ENCODE measurements at regions not wholly inside any gene's neighbourhood (a gene's known extent, or its start where the extent isn't known, plus 50 kb on each side); places are given as distances from the start of the nearest gene placed in this dataset.
"Not testable (repeated sequence)": the region's sequence is repeated elsewhere in the genome, so short reads cannot be mapped to it uniquely, and the experiment has no call there.

DNA sequence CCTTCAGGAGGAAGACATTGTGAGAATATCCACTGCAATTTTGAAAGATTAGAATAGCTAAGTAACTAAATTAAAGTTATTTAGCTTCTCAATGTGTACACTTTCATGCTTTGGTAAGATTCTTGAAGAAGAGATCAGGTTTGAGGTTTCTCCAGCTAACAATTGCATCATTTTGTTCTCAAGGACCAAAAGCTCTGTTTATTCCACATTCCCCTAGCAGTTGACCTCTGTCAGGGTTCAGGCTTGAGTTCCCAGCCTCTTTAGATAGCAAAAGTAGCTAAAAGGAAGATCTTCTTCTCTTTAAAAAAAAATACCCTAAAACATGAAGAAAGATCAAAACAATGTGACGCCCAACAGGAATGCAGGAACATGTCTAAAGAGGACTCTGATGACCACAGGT is 179.4 kb upstream of the IGFBP3 start:
- no peak for DNase-seq

DNA sequence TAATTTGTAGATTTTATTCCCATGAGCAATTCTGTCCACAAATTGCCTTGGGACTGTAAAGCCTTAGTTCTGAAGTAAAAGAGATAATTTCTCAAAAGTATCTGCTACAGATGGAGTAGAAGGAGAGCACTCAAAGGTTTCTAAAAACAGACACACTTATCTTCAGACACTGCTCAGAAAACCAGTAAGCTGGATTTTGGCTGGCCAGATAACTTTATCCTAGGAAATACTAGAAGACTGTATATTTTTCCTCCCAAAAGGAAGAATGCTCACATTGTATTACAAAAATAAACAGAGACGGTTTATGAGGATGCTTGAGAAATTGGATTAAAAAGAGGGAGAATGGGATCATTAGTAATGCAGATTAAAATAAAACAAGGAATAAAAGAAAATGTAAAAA is 178.0 kb upstream of the IGFBP3 start:
- DNase-seq, result no peak

DNA sequence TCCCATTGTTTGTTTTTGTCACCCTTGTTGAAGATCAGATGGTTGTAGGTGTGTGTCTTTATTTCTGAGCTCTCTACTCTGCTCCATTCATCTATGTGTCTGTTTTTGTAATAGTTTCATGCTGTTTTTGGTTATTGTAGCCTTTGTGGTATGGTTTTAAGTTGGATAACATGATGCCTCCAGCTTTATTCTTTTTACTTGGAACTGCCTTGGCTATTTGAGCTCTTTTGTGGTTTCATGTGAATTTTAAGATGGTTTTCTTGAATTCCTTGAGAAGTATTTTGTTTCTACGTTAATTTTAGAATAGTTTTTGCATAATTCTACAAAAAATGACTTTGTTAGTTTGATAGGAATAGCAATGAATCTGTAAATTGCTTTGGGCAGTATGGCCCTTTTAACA is 170.0 kb upstream of the IGFBP3 start:
- DNase-seq, result no peak

DNA sequence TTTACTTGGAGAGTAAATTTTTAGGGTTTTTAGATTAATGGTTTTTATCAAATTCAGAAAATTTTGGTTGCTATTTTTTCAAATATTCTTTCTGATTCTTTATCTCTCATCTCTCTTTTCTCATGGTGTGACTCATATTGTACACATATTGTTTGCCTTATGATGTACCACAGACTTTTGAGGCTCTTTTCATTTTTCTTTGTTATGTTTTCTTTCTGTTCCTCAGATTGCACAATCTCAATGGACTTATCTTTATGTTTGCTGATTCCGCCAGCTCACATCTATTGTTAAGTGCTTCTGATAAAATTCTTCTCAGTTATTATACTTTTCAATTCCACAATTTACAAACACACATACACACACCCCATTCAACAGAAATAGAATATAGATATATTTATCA is 168.2 kb upstream of the IGFBP3 start:
- DNase-seq, result no peak

DNA sequence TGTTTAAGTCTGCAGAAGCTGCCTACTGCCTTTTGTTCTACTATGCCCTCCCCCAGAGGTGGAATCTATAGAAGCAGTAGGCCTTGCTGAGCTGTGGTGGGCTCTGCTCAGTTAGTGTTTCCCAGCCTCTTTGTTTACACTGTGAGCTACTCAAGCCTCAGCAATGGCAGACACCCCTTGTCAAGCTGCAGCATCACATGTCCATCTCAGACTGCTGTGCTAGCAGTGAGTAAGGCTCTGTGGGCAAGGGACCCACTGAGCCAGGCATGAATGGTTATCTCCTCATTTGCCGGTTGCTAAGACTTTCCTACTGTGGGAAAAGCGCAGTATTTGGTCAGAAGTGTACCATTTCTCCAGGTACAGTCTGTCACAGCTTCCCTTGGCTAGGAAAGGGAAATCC is 167.4 kb upstream of the IGFBP3 start:
- DNase-seq, result not testable (repeated sequence)

DNA sequence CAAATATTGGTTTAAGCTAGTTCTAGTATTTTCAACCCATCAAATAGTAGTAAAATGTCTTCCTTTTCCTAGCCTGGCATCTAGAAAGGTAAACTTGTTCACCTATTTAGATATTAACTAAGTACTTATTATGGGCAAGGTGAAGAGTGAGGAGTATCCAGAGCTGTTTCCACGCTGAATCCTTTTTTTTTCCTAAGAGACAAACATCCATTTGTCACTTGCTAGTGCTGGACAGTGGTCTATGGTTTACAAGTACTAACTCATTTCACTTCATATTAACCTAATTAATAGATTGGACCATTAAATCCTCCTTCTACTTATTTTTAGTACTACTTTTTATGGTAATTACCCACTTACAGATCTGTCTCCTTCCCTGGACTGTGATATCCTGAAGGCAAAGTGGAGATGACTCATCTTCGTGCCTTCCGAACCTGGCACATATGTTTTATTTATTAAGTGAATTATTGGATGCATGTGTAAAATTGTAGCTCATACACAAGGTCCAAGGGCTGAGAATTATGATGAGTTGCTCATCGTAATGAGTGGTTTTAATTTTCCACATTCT is 159.6 kb upstream of the IGFBP3 start:
- DNase-seq, result no peak

DNA sequence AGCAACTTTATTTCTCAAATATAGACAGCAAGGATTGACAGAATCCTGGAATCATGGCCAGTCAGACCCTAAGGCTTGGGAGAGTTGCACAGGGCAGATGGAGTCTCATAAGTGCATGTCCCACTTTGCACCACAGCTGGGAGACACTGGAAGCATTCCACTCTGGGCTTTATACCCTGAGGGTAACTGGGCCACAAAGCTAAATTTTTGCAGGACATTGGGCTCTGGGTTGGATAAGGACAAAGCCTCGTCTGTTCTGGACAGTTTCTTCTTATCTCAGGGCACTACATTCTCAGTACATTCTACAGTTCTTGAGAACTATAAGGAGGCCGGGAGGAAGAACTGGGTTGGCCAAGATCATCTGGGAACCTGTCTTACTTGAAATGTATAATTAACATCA is 158.3 kb upstream of the IGFBP3 start:
- DNase-seq, result no peak

DNA sequence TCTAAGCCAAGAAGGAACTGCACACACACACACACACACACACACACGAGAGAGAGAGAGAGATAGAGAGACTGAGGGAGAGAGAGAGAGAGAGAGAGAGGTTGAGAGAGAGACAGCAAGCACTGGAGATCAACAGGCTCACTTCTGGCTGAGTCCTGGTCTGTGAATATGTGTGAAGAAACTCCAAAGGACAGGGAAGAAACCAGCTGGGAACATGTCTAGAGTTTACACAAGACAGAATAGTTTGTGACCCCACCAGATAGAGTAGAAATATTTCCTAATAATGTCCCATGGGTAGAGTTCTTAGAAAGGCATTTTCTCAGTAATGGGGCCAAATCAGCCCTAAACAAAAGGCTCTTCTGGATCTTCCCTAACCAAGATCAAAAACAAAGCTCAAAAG is 155.5 kb upstream of the IGFBP3 start:
- no peak for DNase-seq

DNA sequence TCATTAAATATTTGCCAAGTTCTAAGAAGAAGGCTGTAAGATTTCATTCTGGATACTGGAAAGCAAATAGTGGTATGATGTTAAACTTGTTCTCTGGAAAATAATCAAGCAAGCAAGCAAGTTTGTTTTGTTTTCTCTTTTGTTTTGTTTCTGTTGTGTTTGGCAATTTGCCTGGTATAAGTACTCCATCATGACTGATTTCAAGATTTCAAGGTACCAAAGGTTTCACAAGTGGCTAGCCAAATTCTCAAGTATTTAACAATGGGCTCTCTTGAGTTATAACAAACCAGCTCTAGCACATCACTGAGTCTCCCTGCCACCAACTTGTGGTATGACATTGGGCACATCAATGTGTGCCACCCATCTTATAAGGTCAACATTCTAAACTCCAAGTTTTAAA is 151.7 kb upstream of the IGFBP3 start:
- DNase-seq, result no peak

DNA sequence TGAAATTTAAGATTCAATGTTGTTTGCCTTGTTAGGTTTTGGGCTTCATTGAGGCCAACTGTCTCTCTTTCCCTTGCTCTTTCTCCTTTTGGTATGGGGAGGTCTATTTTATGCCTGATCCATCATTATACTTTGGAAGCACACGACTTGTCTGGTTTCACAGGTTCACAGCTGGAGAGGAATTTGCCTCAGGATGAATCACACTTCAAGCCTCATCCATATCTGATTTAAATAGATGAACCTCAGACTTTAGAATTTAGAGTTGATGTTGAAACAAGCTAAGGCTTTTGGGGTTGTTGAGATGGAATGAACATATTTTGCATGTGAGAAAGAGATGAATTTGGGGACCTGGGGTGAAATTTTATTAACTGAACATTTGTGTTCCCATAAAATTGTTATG is 150.5 kb upstream of the IGFBP3 start:
- DNase-seq, result no peak

DNA sequence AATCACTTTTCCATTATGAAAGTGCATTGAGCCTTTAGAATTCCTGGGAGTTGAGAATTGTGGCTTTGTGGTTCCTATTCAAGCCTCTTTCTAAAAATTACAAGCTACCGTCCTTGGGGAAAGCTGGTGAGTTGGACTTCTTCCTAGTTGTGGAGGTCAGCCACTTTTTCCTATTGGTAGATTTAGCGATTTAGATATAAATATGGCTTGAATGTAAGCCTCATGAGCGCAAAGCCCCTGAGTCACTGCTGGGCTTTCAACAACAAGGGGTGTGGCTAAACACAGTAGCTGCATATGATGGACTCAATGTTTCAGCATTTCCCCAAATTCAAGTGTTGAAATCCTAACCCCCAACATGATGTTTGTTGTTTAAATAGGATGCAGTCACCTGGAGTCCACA is 150.0 kb upstream of the IGFBP3 start:
- DNase-seq, result no peak

DNA sequence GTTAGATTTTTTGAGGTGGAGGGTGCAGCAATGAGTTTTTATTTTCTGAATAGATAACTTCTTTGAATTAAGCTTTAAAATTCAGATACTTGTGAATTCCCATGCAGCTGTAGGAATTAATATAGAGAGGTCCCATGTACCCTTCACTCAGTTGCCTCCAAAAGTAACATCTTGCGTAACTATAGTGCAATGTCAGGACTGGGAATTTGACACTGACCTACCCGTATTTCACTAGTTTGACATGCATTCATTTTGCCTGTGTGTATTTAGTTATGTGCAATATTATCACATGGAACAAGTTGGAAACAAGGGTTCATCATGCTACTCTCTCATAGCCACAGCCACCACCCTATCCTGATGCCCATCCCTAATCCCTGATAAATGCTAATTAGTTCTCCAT is 147.1 kb upstream of the IGFBP3 start:
- DNase-seq, result no peak

DNA sequence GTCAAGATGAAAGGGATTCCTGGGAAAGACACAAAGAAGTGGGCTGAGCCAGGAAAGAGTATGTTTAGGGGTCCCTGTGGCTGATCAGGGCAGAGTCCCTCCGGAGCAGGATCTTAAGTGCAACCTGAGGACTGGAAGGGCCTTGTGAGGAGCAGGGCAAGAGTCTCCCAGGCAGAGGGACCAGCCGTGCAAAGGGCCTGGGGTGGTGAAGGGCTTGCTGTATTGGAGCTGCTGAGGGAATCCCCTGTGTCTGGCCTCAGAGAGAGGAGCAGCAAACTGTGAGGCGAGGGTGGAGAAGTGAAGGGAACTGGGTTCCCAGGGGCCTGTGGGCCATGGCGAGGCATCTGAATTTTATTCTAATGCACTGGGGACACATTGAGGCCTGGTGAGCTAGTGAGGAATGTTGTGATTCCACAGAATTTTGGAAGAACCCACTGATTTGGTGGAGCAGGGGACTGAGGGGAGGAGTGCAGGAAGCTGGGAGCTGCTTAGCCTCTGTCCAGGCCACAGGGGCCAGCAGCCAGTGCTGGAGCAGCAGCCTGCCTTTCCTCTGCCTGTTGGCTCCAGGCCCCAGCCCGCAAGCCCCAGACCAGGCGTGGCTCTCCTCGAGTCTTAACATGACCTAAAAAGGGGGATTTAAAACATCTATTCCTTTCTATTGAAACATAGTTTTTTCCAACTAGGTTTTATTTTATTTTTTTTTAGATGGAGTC is 138.4 kb upstream of the IGFBP3 start:
- no peak for DNase-seq

DNA sequence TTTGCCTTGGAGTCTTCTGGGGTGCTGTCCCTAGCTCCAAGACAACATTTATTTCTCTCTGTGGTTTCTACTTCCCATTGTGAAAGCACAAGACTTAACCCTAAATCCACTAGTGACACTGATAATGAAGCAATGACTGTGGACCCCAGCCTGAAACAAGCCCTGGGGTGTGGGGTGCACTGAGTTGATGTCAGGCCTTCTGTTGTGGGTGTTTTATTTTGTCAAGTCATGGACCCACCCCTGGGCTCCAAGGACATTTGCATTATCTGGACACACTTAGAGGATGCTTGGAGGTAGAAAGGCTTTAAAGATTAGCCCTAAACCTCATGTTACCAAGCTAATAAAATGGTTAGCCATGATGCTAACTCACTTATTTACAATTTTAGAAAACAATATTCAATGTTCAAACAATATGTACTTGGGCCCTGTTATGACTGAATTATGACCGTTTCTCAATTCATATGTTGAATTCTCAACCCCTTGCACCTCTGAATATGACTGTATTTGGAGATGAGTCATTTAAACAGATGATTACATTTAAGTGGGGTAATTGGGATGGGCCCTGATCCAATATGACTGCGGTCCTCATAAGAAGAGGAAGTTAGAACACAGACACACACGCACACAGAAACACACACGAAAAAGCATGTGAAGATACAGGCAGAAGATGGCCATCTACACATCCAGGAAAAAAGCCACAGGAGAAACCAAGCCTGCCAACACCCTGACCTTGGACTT is 137.2 kb upstream of the IGFBP3 start:
- no peak for DNase-seq

DNA sequence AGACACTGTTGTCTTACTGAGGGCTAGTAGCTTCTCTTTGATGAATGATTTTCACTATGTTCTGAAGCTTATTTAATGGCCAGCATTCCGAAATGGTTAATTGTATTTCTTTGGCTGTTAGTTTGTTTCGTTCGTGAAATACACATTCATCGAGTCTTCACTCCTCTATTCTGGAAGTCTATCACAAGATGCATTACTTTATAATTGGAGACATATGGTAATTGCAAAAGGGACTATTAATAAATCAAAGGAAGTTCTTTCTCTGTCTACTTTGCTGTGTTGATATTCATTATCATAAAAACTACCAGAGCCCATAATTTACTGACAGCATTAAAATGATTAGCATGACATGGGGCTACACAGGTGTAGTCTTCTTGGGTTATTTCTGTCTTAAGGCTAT is 133.8 kb upstream of the IGFBP3 start:
- no peak for DNase-seq

DNA sequence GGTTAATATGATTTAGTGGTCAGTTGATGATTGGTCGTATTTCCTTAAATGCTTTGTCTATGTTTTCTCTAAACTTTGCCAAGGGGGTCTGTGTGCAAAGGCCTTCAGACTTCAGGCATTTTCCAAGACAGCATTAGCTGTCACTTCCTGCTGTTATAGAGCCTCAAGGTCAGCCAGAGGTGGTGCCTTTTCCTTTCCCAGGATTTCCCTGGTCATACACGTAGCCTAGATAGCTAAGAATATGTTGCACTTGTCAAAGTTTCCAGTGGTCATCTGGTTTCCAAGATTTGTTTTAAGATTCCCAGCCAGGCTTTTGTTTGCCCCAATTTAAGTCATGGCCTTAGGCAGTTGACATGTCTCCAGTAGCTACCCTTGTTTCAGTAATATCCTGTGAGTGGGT is 133.2 kb upstream of the IGFBP3 start:
- DNase-seq, result no peak

DNA sequence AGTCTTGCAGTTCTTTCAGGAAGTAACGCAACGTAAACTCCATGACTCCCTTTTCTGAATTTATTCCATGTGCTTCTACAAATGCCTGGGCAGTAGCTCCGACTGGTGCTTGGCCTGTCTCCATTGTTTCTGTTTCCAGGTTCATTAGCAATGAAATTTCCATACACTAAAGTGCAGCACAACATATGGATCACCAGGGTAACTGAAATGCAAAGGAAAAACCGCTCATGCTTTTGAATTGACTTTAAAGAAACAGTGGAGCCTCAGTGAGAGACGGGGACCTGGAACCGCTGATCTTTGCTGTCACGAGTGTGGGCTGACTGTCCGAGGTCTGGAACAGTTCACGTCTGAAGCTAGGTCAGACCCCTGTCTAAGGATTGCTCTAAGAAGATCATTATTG is 126.5 kb upstream of the IGFBP3 start:
- no peak for DNase-seq

DNA sequence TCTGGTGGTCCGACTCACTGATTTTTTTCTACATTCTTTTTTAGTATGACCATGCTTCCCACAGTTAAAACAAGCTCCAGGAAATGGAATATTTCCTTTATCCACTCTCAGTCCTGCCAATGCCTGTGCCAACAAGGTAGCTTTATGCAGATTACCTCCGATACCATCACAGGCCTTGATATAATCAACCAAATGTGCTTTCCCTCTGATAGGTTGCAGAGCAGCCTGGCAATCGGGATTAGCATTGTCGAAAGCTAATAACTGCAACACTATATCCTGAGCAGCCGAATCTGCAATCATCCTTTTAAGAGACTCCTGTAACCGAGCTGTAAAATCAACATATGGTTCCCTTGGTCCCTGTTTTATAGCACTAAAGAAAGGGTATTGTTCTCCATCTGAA is 122.3 kb upstream of the IGFBP3 start:
- DNase-seq, result not testable (repeated sequence)

DNA sequence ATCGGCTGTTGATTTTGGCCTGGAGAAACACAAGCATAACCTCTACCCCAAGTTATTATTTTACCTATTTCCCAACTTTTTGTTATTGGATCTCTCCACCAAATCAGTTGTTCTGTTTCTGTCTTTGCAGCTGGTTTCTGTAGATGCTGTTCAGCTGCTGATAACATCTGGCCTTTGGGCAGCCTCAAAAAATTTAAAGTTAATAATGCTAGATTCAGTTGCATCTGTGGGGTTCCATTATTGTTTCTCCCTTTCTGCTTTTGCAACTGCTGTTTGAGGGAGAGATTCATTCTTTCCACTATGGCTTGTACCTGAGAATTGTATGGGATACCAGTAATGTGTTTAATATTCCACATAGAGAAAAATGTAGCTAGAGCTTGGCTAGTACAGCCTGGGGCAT is 118.7 kb upstream of the IGFBP3 start:
- not testable (repeated sequence) for DNase-seq

DNA sequence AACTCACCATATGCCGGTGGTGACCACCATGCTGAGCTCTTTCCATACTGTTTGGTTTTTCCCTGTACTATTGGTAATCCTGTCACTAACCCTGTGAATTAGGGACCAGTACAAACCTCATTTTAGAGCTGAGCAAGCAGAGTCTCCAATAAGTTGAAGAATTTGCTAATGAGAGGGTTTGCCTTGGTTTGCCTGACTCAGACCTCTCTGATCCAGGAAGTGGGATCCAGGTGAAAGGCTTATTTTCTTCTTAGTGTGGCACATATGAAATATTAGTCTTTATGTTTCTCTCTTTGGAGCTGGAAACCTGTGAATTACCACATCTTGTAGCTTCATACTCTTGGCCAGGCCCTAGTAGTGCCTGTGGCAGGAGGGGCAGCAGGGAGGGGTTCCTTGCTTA is 114.1 kb upstream of the IGFBP3 start:
- DNase-seq, result no peak

DNA sequence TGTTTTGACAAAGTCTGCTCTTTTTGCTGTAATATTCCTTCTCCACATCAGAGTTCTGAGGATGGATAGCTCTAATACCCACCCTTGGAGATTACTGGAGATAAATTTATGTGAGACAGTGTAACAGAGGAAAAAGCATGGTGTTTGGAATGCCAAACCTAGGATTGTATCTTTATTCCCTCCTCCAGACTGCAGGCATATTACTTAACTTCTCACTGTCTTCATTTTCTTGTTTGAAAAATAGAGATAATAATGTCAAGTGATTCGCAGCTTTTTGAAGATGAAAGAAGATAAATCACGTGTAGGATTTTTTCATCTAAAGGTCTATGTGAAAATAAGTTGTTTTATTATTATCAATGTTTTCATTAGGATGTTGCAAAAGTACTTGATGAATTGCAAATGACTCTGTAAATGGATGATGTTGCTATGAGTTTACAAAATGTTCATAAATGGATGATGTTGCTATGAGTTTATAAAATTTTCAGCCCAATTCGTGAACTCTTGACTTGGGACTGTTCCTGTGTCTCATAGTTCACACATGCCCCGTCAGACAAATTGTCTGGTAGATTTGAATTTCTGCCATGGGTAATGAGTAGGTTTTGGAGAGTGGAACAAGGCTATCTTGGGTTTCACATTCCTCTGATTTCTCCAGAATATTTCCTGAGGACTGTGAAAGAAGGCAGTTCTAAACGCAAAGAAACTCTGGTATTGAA is 113.1 kb upstream of the IGFBP3 start:
- no peak for DNase-seq

DNA sequence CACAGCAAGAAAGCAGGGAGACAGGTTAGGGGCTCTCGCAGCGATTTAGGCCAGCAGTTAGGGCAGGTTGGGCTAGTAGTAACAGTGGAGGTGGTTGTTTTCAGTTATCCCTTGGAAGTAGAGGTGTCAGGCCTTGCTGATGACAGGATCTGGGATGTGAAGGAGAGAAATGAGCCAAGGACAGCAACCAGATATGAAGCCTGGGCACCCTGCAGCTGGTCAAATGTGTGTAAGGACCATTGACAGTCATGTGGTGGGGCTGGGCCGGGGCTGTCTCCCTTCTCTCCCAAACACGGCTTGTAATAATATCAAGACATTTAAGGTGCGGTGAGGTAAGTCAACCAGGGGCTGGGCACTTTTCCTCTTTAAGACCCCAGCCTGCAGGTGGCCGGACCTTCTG is 112.5 kb upstream of the IGFBP3 start:
- no peak for DNase-seq

DNA sequence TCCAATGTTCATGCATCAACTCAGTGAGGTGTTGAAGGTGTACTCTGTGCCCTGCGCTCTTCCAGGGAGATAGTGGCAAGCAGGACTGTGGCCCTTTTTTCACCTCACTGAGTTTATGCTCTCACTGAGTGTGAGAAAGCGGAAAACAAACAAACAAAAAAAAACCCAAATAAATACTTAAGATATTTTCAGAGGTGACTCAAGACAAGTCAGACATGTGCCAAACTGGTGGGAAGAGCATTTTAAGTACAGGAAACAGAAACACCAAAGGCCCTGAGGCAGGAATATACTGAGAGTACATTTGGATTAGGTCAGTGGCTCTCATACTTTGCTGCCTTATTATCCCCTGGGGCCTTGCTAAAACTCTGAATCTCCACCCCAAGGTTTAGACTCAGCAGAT is 111.9 kb upstream of the IGFBP3 start:
- DNase-seq, result no peak

DNA sequence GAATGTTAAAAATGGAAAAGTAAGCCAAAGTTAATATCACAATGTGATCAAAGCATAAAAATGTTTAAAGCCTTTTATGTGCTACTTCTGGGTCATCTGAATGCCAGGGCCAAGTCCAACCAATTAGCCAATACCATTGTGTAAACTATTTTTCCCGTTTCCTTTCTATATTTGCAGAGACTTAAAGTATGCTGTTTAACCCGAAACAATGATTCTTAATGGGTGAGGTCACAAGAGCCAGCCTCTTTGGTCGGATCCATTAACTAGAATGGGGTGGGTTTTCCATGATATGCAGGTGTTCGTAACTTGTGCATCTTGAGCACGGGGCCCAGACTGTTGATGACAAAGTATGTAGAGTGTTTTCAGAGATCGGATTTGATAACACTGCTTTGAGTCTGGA is 111.3 kb upstream of the IGFBP3 start:
- no peak for DNase-seq

All from DMS79 (cell line).